Lower leg skin (tissue), 3 donors: ENCODE measurements at regions not wholly inside any gene's neighbourhood (a gene's known extent, or its start where the extent isn't known, plus 50 kb on each side); places are given as distances from the start of the nearest gene placed in this dataset.

ENCODE experiments used
- POLR2A ChIP-seq, 2 donors: fragments of 450-650 bp; IDR thresholded peaks; one replicate each; pipeline ENCODE4 v1.6.1; 2016 to 2017; ENCODE audit warnings: antibody characterized with exemption in 2 of 2, mild to moderate bottlenecking in 1 of 2, moderate library complexity in 1 of 2
- TF ChIP-seq, protein P1 (sequence below), 3 donors: fragments of 450-650 bp; IDR thresholded peaks; one replicate each; pipeline ENCODE4 v1.5.1; 2016; ENCODE audit warnings: antibody characterized with exemption in 3 of 3, mild to moderate bottlenecking in 3 of 3, moderate library complexity in 2 of 3

- TF ChIP-seq, protein P1, sequence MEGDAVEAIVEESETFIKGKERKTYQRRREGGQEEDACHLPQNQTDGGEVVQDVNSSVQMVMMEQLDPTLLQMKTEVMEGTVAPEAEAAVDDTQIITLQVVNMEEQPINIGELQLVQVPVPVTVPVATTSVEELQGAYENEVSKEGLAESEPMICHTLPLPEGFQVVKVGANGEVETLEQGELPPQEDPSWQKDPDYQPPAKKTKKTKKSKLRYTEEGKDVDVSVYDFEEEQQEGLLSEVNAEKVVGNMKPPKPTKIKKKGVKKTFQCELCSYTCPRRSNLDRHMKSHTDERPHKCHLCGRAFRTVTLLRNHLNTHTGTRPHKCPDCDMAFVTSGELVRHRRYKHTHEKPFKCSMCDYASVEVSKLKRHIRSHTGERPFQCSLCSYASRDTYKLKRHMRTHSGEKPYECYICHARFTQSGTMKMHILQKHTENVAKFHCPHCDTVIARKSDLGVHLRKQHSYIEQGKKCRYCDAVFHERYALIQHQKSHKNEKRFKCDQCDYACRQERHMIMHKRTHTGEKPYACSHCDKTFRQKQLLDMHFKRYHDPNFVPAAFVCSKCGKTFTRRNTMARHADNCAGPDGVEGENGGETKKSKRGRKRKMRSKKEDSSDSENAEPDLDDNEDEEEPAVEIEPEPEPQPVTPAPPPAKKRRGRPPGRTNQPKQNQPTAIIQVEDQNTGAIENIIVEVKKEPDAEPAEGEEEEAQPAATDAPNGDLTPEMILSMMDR (IDR thresholded peaks at IDR 0.05): no peak
- TF ChIP-seq POLR2A (IDR thresholded peaks at IDR 0.05): no peak
These were observed 727.3 kb upstream of the LMO3 start for GRCh38 chr12:17333287-17333686.
